Transverse colon (tissue), 4 donors: ENCODE measurements at regions not wholly inside any gene's neighbourhood (a gene's known extent, or its start where the extent isn't known, plus 50 kb on each side); places are given as distances from the start of the nearest gene placed in this dataset.

Experiments
- DNase-seq: peaks from one replicate; pipeline ENCODE4 v3.0.0-alpha.2; 2019
- H3K27ac ChIP-seq, 4 donors: fragments of 200-600 bp; sonication (generic); 2 replicates each; pipeline ENCODE4 v1.5.1; 2016 to 2018; ENCODE audit warnings: inconsistent platforms in 4 of 4
- H3K27me3 ChIP-seq: fragments of 200-600 bp; sonication (generic); 2 replicates; pipeline ENCODE4 v1.5.1; 2017; ENCODE audit warnings: inconsistent platforms
- H3K36me3 ChIP-seq, 4 donors: fragments of 200-600 bp; sonication (generic); 2 replicates each; pipeline ENCODE4 v1.5.1; 2017 to 2019; ENCODE audit warnings: inconsistent platforms in 4 of 4
- H3K4me1 ChIP-seq, 4 donors: fragments of 200-600 bp; sonication (generic); 2 replicates each; pipeline ENCODE4 v1.5.1; 2017 to 2020; ENCODE audit warnings: inconsistent platforms in 4 of 4
- H3K4me3 ChIP-seq, 4 donors: fragments of 200-600 bp; sonication (generic); 1 replicate in 1 of 4; 2 replicates in 3 of 4; pipeline versions ENCODE4 v1.5.1 to v1.6.1; 2017 to 2019; ENCODE audit warnings: inconsistent platforms in 4 of 4
- H3K9me3 ChIP-seq, 2 donors: fragments of 200-600 bp; sonication (generic); 2 replicates each; pipeline ENCODE4 v1.5.1; 2017 to 2019; ENCODE audit warnings: inconsistent platforms in 2 of 2
- EP300 ChIP-seq: sonication (generic); formaldehyde crosslinking; IDR thresholded peaks from one replicate; pipeline ENCODE4 v1.6.1; 2017; ENCODE audit warnings: antibody characterized with exemption, low read depth
- POLR2A ChIP-seq: fragments of 450-650 bp; IDR thresholded peaks from one replicate; pipeline ENCODE4 v1.6.1; 2016; ENCODE audit warnings: antibody characterized with exemption, mild to moderate bottlenecking, moderate library complexity
- POLR2AphosphoS5 ChIP-seq, 3 donors: sonication (generic); formaldehyde crosslinking; IDR thresholded peaks; one replicate each; pipeline ENCODE4 v1.6.1; 2016; ENCODE audit warnings: antibody characterized with exemption in 3 of 3
- WGBS, 2 donors: methylation state at CpG; one replicate each; pipeline ENCODE4 v1.1.5; 2018; ENCODE audit warnings: low coverage in 1 of 2; 5-methylcytosine and 5-hydroxymethylcytosine counted together
- in situ Hi-C, 4 donors: fragments of 200-750 bp; cut with MboI; loops; one replicate each; pipeline versions ENCODE4 v1.15.0 to v1.15.1; 2017; ENCODE audit warnings: low sequenced_read_pairs in 3 of 4, low pct_ligation_motif_present in 1 of 4, low pct_unique_long_range_greater_than_20kb in 1 of 4
- intact Hi-C: fragments of 100-400 bp; cut with DNase I; formaldehyde crosslinking; loops from one replicate; pipeline ENCODE4 v1.15.1; 2023; ENCODE audit warnings: low total_unique reads
- TF ChIP-seq, protein P1 (sequence below), 5 experiments: fragments of 200-600 bp in 3 of 5; fragments of 450-650 bp in 2 of 5; sonication (generic) in 3 of 5; IDR thresholded peaks; 1 replicate in 2 of 5; 2 replicates in 3 of 5; pipeline ENCODE4 v1.5.1; 2016 to 2017; ENCODE audit warnings: antibody characterized with exemption in 5 of 5, inconsistent platforms in 3 of 5, mild to moderate bottlenecking in 2 of 5, moderate library complexity in 1 of 5

DNA sequence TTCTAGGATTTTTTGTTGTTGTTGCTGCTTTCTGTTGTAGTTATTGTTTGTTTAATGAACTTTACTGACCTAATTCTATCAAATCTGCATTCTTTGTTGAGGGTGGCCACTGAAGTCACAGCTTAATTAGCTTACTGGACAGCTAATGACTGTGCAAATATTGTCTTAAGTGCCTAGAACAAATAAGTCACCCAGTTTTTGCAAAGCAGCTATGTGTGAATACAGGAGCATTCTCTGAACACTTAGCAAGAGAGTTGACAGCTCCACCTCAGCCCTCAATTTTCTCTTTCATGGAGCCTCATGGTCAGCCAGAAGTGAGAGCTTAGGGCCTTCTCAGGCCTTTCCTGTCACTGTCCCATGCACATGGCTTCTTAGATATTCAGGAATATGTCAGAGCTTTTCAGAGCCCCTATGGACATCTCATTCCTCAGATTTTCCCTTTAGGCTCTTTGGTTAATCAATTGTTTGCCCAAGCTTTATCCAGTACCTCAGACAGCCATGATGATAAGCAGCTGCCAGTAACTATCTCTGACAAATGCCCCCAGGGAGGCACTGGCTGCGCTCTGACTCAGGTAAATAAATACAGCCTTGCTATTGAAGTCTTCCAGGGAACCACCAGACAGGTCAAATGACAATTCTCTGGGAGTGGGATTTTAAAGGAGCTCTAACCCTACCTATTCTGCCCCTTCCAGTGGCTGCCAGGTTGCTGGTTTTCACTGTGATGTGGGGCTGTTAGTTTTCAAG is 241.4 kb upstream of the IL12B start:
- H3K4me3 ChIP-seq = no peak overlapping the region
- H3K9me3 ChIP-seq = no peaks in the 10 kb centered on the region
- intact Hi-C loops = no loop called here
- H3K27me3 ChIP-seq = no peaks in the 10 kb centered on the region
- no peaks in the 10 kb centered on the region for H3K36me3 ChIP-seq
- H3K27ac ChIP-seq = no peak overlapping the region
- 50% methylated on average over 1 of the region's 1 CpG; no CpG with 5 or more reads in 1 of the 2 donors for WGBS, 2 donors
- no peaks in the 10 kb centered on the region for H3K4me1 ChIP-seq
- in situ Hi-C loops = no loop called here
- DNase-seq = no peak
- TF ChIP-seq POLR2A (no peak), EP300 (no peak), POLR2AphosphoS5 (IDR thresholded peaks at IDR 0.05) (no peak)
- TF ChIP-seq, protein P1, sequence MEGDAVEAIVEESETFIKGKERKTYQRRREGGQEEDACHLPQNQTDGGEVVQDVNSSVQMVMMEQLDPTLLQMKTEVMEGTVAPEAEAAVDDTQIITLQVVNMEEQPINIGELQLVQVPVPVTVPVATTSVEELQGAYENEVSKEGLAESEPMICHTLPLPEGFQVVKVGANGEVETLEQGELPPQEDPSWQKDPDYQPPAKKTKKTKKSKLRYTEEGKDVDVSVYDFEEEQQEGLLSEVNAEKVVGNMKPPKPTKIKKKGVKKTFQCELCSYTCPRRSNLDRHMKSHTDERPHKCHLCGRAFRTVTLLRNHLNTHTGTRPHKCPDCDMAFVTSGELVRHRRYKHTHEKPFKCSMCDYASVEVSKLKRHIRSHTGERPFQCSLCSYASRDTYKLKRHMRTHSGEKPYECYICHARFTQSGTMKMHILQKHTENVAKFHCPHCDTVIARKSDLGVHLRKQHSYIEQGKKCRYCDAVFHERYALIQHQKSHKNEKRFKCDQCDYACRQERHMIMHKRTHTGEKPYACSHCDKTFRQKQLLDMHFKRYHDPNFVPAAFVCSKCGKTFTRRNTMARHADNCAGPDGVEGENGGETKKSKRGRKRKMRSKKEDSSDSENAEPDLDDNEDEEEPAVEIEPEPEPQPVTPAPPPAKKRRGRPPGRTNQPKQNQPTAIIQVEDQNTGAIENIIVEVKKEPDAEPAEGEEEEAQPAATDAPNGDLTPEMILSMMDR (IDR thresholded peaks at IDR 0.05) = no peak

DNA sequence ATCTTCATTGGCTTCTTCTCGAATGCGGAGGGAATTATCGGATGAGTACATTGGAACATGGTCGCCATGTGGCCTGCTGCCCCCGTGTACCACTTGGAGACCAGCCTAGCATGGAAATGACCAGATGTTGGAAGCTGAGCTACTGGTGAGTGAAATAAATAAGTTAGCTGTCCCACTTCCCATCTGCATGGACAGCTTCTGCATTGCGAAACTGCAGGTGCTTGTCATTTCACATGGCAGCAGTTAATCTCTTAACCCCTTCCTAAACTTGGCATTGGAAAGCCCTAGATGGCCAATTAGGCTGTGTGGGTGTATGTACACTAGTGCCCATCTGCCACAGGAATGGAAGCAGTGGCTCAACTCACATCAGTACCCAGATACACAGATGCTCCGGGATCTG is 246.6 kb upstream of the IL12B start:
- in situ Hi-C loops (no loop called here), intact Hi-C loops (no loop called here)
- no peaks in the 10 kb centered on the region for H3K9me3 ChIP-seq
- H3K4me1 ChIP-seq = no peaks in the 10 kb centered on the region
- no peaks in the 10 kb centered on the region for H3K36me3 ChIP-seq
- no peak overlapping the region for H3K4me3 ChIP-seq
- H3K27ac ChIP-seq = no peak overlapping the region
- H3K27me3 ChIP-seq = no peaks in the 10 kb centered on the region
- TF ChIP-seq, protein P1 (IDR thresholded peaks at IDR 0.05) = no peak
- TF ChIP-seq POLR2A = no peak
- no peak for TF ChIP-seq POLR2AphosphoS5 (IDR thresholded peaks at IDR 0.05)
- TF ChIP-seq EP300 = no peak
- DNase-seq = no peak
- 91 to 97% methylated on average over 6 to 7 of the region's 7 CpGs for WGBS, 2 donors

DNA sequence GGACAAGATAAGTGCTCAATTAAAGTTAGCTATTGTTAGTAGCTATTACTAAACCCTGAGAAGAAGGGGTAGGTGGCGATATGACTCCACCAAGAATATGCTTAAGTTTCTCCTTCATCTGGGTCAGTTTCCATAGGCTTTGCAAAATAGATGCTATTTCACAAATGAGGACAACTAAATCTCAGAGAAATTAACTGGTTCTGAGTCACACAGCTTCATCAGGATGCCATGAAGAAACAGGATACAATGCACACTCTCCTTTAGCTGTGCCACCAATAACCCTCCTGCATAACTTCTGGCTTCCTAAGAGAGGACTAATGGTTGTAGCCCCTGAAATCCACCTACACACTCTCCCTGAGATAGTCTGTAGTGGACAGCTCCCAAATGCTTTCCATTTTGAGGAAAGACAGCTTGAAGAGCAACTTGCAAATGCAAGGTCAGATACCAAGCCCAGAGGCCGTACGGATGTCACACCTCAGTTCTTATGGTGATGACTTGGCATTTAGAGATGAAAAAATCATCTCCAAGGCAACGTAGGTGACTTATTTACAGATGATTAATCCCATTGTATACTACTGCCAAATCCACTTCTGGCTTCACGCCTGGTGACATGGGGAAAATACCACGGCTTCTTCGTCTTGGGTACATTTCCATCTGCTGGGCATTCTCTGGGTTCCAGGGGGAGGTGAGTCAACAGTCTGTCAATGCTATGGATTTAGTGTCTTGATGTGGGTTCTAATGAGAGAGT is 251.4 kb upstream of the IL12B start:
- no peak for DNase-seq
- in situ Hi-C loops (no loop called here), intact Hi-C loops (no loop called here)
- H3K36me3 ChIP-seq = no peaks in the 10 kb centered on the region
- TF ChIP-seq POLR2AphosphoS5 (IDR thresholded peaks at IDR 0.05) (no peak), POLR2A (no peak), EP300 (no peak)
- TF ChIP-seq, protein P1 (IDR thresholded peaks at IDR 0.05) = no peak
- H3K27me3 ChIP-seq = no peaks in the 10 kb centered on the region
- no peaks in the 10 kb centered on the region for H3K9me3 ChIP-seq
- H3K27ac ChIP-seq = no peak overlapping the region
- H3K4me1 ChIP-seq = no peaks in the 10 kb centered on the region
- WGBS, 2 donors = 56 to 63% methylated on average over 4 to 7 of the region's 7 CpGs
- H3K4me3 ChIP-seq = no peak overlapping the region

DNA sequence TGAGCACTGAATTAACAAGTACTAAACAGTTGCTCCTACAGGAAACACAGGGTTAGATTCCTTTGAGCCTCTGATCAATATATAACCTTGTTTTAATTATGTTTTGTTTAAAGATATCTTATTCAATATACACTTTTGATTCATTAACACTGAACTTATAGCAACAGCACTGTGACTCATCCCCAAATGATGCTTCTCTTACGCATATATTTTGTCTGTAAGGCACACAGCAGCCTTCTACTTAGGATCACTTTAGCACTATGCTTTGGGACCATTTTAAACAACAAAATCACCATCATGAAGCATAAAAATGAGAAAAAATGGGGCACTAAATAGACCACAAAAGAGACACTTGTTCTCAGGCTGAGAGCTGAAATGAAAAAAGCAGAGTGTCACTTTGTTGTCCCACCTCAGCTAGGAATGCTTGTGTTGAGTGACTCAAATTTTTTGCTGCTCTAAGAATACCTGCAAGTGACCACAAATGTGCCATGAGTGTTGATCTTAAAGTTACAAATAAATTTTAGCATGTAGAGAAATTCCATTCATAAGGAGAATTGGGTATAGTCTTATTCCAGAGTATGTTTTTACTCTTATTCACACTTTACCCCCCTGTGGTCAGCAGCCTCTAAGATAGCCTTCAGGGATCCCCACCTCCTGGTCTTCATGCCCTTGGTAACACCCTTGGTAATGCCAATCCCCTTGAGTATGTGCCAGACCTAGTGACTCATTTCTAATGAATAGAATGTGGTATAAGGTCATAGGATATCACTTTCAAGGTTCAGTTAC is 252.7 kb upstream of the IL12B start:
- no peaks in the 10 kb centered on the region for H3K36me3 ChIP-seq
- H3K27me3 ChIP-seq = no peaks in the 10 kb centered on the region
- no peaks in the 10 kb centered on the region for H3K4me1 ChIP-seq
- 78 to 94% methylated on average over 1 of the region's 1 CpG for WGBS, 2 donors
- H3K9me3 ChIP-seq = no peaks in the 10 kb centered on the region
- TF ChIP-seq POLR2A (no peak), EP300 (no peak)
- H3K27ac ChIP-seq = no peak overlapping the region
- no peak for DNase-seq
- in situ Hi-C loops = no loop called here
- no peak overlapping the region for H3K4me3 ChIP-seq
- intact Hi-C loops = no loop called here
